ACC112 (cell line): ENCODE measurements at regions not wholly inside any gene's neighbourhood (a gene's known extent, or its start where the extent isn't known, plus 50 kb on each side); places are given as distances from the start of the nearest gene placed in this dataset.

Source experiments
- H2AFZ ChIP-seq: fragments of 200-600 bp; sonication (generic); one replicate; pipeline ENCODE4 v1.6.0; 2017; ENCODE audit warnings: antibody characterized with exemption, low read length; ENCODE audit not compliant: unreplicated experiment
- H3K27ac ChIP-seq: fragments of 200-600 bp; sonication (generic); 2 replicates; pipeline ENCODE4 v1.5.1; 2014; ENCODE audit warnings: low read depth, mild to moderate bottlenecking, antibody characterized with exemption, low read length, moderate library complexity
- H3K27me3 ChIP-seq: fragments of 200-600 bp; sonication (generic); 2 replicates; pipeline ENCODE4 v1.6.1; 2014; ENCODE audit warnings: mild to moderate bottlenecking, antibody characterized with exemption, low read length, moderate library complexity, mixed read lengths; ENCODE audit not compliant: insufficient read depth
- H3K36me3 ChIP-seq: fragments of 200-600 bp; sonication (generic); 2 replicates; pipeline ENCODE4 v1.6.1; 2016; ENCODE audit warnings: mild to moderate bottlenecking, antibody characterized with exemption, low read length, moderate library complexity, mixed read lengths; ENCODE audit not compliant: insufficient read depth
- H3K4me1 ChIP-seq: fragments of 200-600 bp; sonication (generic); one replicate; pipeline ENCODE4 v1.6.1; 2016; ENCODE audit warnings: low read length, mixed read lengths; ENCODE audit not compliant: insufficient read depth, unreplicated experiment, control insufficient read depth
- H3K4me3 ChIP-seq: fragments of 200-600 bp; sonication (generic); 2 replicates; pipeline ENCODE4 v1.5.1; 2014; ENCODE audit warnings: mild to moderate bottlenecking, low read depth, low read length
- H3K79me2 ChIP-seq: fragments of 200-600 bp; sonication (generic); one replicate; pipeline ENCODE4 v1.6.0; 2016; ENCODE audit warnings: low read length; ENCODE audit not compliant: control insufficient read depth, unreplicated experiment, insufficient read depth

DNA sequence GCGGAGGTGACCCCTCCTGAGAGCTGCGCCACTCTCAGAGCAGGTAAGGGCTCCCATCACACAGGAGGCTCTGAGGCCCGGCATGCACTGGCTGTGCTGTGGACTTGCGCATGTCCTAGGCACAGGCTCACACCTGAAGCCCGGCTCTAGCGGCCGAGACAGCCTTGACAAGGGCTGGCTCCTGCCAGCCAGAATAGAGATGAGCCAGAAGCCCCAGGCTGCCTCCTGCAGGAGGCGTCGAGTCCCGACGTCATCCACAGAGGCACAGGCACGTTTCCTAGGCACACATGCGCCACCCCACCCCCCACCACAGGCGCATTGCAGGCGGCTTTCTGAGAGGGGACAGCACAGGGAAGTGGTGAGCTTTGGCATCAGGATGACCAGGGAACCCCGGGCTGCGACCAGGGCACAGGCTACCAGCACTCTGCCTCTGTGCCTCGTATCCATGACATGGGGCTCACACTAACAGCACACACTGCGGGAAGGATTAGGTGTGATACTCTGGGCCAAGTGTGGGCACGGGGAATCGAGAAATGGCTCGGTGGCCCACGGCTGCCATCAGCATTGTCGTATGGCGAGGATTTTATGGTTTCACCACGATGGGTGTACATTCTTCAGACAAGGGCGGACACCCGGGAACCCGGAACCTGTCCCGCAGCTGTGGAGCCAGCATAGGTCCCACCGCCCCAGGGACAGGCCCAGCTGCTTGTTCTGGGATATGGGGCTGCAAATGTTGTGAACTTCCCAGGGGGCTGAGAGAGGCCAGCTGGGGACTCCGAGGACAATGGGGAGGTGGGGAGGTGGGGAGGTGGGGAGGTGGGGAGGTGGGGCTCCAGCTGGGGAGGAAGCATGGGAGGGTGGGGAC, 90.7 kb upstream of the ADRA2C start:
- Histone ChIP-seq H3K36me3 (no peaks in the 10 kb centered on the region), H3K79me2 (no peaks in the 10 kb centered on the region), H3K4me1 (peaks cover 6% of the 10 kb centered on the region), H2AFZ (no peak overlapping the region), H3K27ac (no peak overlapping the region), H3K27me3 (peaks cover 21% of the 10 kb centered on the region; the same call in 1 of the 2 replicates), H3K4me3 (no peak overlapping the region)

DNA sequence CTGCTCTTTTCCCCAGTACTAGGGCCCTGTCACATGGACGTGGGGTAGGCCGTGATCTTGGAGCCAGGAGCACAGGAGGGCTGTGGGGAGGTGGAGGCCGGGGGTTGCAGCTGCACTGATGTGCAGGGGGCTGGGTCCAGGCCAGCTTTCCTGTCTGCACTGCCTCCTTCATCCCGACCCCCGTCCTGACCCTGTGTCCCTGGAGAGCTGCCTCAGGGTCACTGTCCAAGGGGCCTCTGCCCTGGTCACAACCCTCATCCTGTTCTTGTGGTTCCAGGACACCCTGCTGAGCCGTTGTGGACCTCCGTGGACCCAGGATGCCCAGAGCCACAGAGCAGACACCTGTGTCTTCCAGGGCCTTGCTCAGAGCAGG, 91.7 kb upstream of the ADRA2C start:
- H3K4me1 ChIP-seq, result peaks cover 6% of the 10 kb centered on the region
- no peak overlapping the region for H3K27ac ChIP-seq
- H3K79me2 ChIP-seq, result no peaks in the 10 kb centered on the region
- H3K27me3 ChIP-seq, result peaks cover 18% of the 10 kb centered on the region; the same call in 1 of the 2 replicates
- H3K36me3 ChIP-seq, result no peaks in the 10 kb centered on the region
- H3K4me3 ChIP-seq, result no peak overlapping the region
- no peak overlapping the region for H2AFZ ChIP-seq

- H3K36me3 ChIP-seq, result no peaks in the 10 kb centered on the region
- no peak overlapping the region for H3K4me3 ChIP-seq
- H3K27ac ChIP-seq, result no peak overlapping the region
- peaks cover 6% of the 10 kb centered on the region for H3K4me1 ChIP-seq
- H2AFZ ChIP-seq, result no peak overlapping the region
- H3K27me3 ChIP-seq, result peaks cover 12% of the 10 kb centered on the region; the same call in 1 of the 2 replicates
- H3K79me2 ChIP-seq, result no peaks in the 10 kb centered on the region
Measured at GRCh38 chr4:3673716-3674478, 92.3 kb upstream of the ADRA2C start.

DNA sequence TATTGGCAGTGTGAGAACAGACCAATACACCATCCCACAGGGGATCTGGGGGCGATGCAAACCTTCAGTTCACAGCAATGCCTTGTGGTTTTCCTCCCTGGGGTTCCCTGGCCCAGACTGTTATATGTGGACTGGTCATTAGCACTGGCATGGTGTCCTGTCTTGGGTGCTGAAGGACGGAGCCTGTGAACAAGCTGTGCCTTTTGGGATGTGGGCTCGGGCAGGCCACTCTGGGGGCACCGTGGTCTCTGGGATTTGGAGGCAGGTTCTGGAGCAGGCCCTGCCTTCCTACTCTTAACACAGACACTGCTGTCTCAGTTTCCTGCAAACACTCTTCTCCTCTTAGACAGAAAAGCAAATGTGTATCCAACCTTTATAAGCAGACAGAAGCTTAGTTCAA, 93.0 kb upstream of the ADRA2C start:
- Histone ChIP-seq H3K4me3 (no peak overlapping the region), H3K27me3 (peaks cover 12% of the 10 kb centered on the region; the same call in 1 of the 2 replicates), H3K4me1 (peaks cover 6% of the 10 kb centered on the region), H3K27ac (no peak overlapping the region), H3K79me2 (no peaks in the 10 kb centered on the region), H2AFZ (no peak overlapping the region), H3K36me3 (no peaks in the 10 kb centered on the region)

DNA sequence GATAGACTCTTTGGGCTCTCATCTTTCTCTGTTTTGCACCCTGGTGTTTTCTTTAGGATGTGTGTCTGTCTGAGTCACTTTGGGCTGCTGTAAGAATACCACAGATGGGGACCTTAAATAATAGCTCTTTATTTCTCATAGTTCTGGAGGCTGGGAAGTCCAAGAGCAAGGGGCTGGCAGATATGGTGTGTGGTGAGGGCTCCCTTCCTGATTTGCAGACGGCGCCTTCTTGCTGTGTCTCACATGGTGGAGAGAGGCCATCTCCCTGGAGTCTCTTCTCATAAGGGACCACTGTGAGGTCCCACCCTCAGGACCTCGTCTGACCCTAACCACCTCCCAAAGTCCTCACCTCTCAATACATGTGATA, 93.7 kb upstream of the ADRA2C start:
- H3K27ac ChIP-seq, result no peak overlapping the region
- peaks cover 11% of the 10 kb centered on the region for H3K27me3 ChIP-seq
- H3K36me3 ChIP-seq, result no peaks in the 10 kb centered on the region
- no peak overlapping the region for H3K4me3 ChIP-seq
- no peak overlapping the region for H2AFZ ChIP-seq
- H3K4me1 ChIP-seq, result peaks cover 6% of the 10 kb centered on the region
- no peaks in the 10 kb centered on the region for H3K79me2 ChIP-seq

DNA sequence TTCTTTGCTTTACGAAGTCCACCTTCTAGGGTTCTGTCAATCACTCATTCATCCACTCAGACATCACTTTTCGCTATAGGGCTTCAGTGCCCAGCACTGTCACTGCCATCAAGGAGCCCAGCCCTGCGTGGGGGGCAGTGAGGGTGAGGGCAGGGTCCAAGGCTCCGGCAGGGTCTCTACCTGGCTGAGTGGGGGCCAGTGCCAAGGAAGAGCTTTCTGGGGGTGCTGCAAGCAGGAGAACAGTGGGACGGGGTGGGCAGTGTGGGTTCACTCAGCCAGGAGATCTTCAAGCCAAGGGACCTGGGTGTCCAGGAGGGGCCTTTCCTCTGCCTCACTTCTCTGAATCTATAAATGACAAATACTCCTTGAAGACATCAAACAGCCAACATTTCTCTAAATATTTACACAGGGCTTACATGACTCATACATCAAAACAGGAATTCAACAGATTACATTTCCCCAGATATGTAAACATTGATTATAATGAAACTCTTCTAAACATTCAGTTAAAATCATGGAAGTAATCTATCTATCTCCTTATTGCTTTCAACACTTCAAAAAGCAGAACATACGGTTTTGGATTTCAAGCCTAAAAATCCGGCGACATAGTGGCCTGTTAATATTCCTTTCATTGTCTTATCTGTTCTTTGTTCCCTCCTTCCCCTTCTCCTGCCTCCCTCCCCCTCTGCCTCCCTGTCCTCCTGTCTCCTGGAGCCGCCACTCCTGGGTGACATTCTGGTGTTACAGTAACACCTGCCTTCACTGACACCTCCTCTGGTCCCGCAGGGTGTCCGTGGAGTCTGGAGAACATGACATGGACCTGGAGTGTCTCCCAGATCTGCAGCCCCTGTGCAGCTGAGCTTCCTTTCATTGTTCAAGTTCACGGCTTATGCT, 94.4 kb upstream of the ADRA2C start:
- H3K27me3 ChIP-seq, result peaks cover 13% of the 10 kb centered on the region
- no peaks in the 10 kb centered on the region for H3K79me2 ChIP-seq
- H3K4me3 ChIP-seq, result no peak overlapping the region
- H3K4me1 ChIP-seq, result peaks cover 6% of the 10 kb centered on the region
- H3K36me3 ChIP-seq, result no peaks in the 10 kb centered on the region
- no peak overlapping the region for H3K27ac ChIP-seq
- no peak overlapping the region for H2AFZ ChIP-seq

GRCh38 chr4:3670521-3671519, 95.4 kb upstream of the ADRA2C start:
- Histone ChIP-seq H3K27ac (no peak overlapping the region), H2AFZ (no peak overlapping the region), H3K79me2 (no peaks in the 10 kb centered on the region), H3K36me3 (no peaks in the 10 kb centered on the region), H3K4me1 (peaks cover 6% of the 10 kb centered on the region), H3K27me3 (peaks cover 17% of the 10 kb centered on the region), H3K4me3 (no peak overlapping the region)

GRCh38 chr4:3669553-3669949, 96.6 kb upstream of the ADRA2C start:
- no peaks in the 10 kb centered on the region for H3K79me2 ChIP-seq
- H3K27ac ChIP-seq, result no peak overlapping the region
- no peak overlapping the region for H3K4me3 ChIP-seq

GRCh38 chr4:3668825-3669552, 97.2 kb upstream of the ADRA2C start:
- Histone ChIP-seq H3K79me2 (no peaks in the 10 kb centered on the region), H3K27me3 (peaks cover 20% of the 10 kb centered on the region), H2AFZ (no peak overlapping the region), H3K36me3 (no peaks in the 10 kb centered on the region), H3K27ac (no peak overlapping the region), H3K4me3 (no peak overlapping the region), H3K4me1 (peaks cover 6% of the 10 kb centered on the region)

More at GRCh38 chr4:3669553-3669949, 96.6 kb upstream of the ADRA2C start:
- Histone ChIP-seq H3K4me1 (peaks cover 6% of the 10 kb centered on the region), H3K27me3 (peaks cover 20% of the 10 kb centered on the region), H3K36me3 (no peaks in the 10 kb centered on the region), H2AFZ (no peak overlapping the region)
